Endothelial cell of umbilical vein (primary cell): ENCODE measurements at regions not wholly inside any gene's neighbourhood (a gene's known extent, or its start where the extent isn't known, plus 50 kb on each side); places are given as distances from the start of the nearest gene placed in this dataset.

ENCODE experiments used
- BruUV-seq: library from RNA; stranded (reverse); fragments of 400-500 nt; replicated peaks from 2 replicates; lab custom pipeline; 2021; lab: Mats Ljungman, UMichigan
- CTCF ChIA-PET: fragments of 300-600, 350-600 bp; sonication (Branson Sonifier 250); formaldehyde crosslinking; loops from one replicate; lab custom pipeline; 2021; ENCODE audit warnings: antibody characterized with exemption, inconsistent platforms; lab: Charles Lee
- POLR2A ChIA-PET: fragments of 300-600, 350-600 bp; sonication (Branson Sonifier 250); formaldehyde crosslinking; loops from one replicate; lab custom pipeline; 2021; ENCODE audit warnings: antibody characterized with exemption, inconsistent platforms; lab: Charles Lee
- DNase-seq: peaks from one replicate; pipeline ENCODE4 v3.0.0-alpha.2; 2011; ENCODE audit warnings: low read depth, low spot score
- FAIRE-seq: peaks from 2 replicates; lab custom pipeline; 2011; peaks lifted over from hg19 to GRCh38; lab: Jason Lieb, UNC
- H2AFZ ChIP-seq: 2 replicates; pipeline ENCODE4 v1.6.0; 2012; ENCODE audit warnings: low read depth, low read length, control low read depth, inconsistent platforms
- H3K27ac ChIP-seq: 2 replicates; pipeline ENCODE4 v1.5.1; 2011; ENCODE audit warnings: low read depth, mild to moderate bottlenecking, control low read depth, low read length, moderate library complexity; ENCODE audit not compliant: insufficient read depth
- H3K27me3 ChIP-seq, 2 experiments: 2 replicates each; pipeline versions ENCODE4 v1.6.0 to v1.6.1; 2011; ENCODE audit warnings: low read length in 2 of 2, mixed read lengths in 1 of 2; ENCODE audit not compliant: control insufficient read depth in 2 of 2, insufficient read depth in 2 of 2
- H3K36me3 ChIP-seq, 2 experiments: 2 replicates in 1 of 2; 3 replicates in 1 of 2; pipeline ENCODE4 v1.5.1; 2011; ENCODE audit warnings: low read length in 2 of 2, mild to moderate bottlenecking in 1 of 2, moderate library complexity in 1 of 2; ENCODE audit not compliant: control insufficient read depth in 2 of 2, insufficient read depth in 2 of 2; ENCODE audit errors: extremely low read depth in 1 of 2
- H3K4me1 ChIP-seq: 3 replicates; pipeline ENCODE4 v1.5.1; 2011; ENCODE audit warnings: mild to moderate bottlenecking, low read length; ENCODE audit not compliant: control insufficient read depth, insufficient read depth; ENCODE audit errors: extremely low read depth
- H3K4me2 ChIP-seq: 2 replicates; pipeline ENCODE4 v1.6.1; 2011; ENCODE audit warnings: low read length, control low read depth, mixed read lengths; ENCODE audit not compliant: insufficient read depth
- H3K4me3 ChIP-seq, 3 experiments: fragments of 200-600 bp in 1 of 3; sonication (generic), shearing (Covaris generic) in 1 of 3; replicated peaks in 1 of 3; 2 replicates each; pipeline ENCODE4 v1.5.1; 2011 to 2016; ENCODE audit warnings: control low read depth in 3 of 3, low read length in 3 of 3, mild to moderate bottlenecking in 2 of 3, inconsistent platforms in 1 of 3, low read depth in 1 of 3, moderate library complexity in 1 of 3; ENCODE audit not compliant: insufficient read depth in 1 of 3
- H3K79me2 ChIP-seq: 2 replicates; pipeline ENCODE4 v1.6.0; 2012; ENCODE audit warnings: low read length, inconsistent platforms; ENCODE audit not compliant: control insufficient read depth, insufficient read depth
- H3K9ac ChIP-seq: replicated peaks from 2 replicates; pipeline ENCODE3; 2011; ENCODE audit warnings: low read length, control low read depth; ENCODE audit not compliant: insufficient read depth; ENCODE audit errors: extremely low read depth
- H3K9me1 ChIP-seq: replicated peaks from 3 replicates; pipeline ENCODE4 v1.6.0; 2011; ENCODE audit warnings: mild to moderate bottlenecking, low read length; ENCODE audit not compliant: control insufficient read depth, insufficient read depth; ENCODE audit errors: extremely low read depth
- H3K9me3 ChIP-seq: replicated peaks from 2 replicates; pipeline ENCODE4 v1.5.1; 2012; ENCODE audit warnings: low read length, inconsistent platforms; ENCODE audit not compliant: control insufficient read depth, insufficient read depth
- H4K20me1 ChIP-seq: replicated peaks from 2 replicates; pipeline ENCODE3; 2011; ENCODE audit warnings: mild to moderate bottlenecking, low read length; ENCODE audit not compliant: control insufficient read depth, insufficient read depth; ENCODE audit errors: extremely low read depth
- EZH2 ChIP-seq: IDR thresholded peaks from 2 replicates; pipeline ENCODE4 v1.6.1; 2012; ENCODE audit warnings: borderline replicate concordance, low read depth, mild to moderate bottlenecking, moderate library complexity, low read length, inconsistent platforms; ENCODE audit not compliant: severe bottlenecking
- FOS ChIP-seq: IDR thresholded peaks from 2 replicates; pipeline ENCODE4 v1.6.1; 2011; ENCODE audit warnings: mild to moderate bottlenecking, low read length, moderate library complexity, borderline replicate concordance; ENCODE audit not compliant: insufficient read depth
- GATA2 ChIP-seq: IDR thresholded peaks from 2 replicates; pipeline ENCODE4 v1.7.0; 2011; ENCODE audit warnings: low read depth, mild to moderate bottlenecking, moderate library complexity, mixed read lengths, low read length; ENCODE audit not compliant: insufficient read length, insufficient read depth
- JUN ChIP-seq: IDR thresholded peaks from 2 replicates; pipeline ENCODE4 v1.6.1; 2011; ENCODE audit warnings: borderline replicate concordance, low read depth; ENCODE audit not compliant: insufficient read length, insufficient read depth
- MYC ChIP-seq: IDR thresholded peaks from one replicate; pipeline ENCODE4 v1.6.1; 2011; ENCODE audit warnings: mild to moderate bottlenecking, low read depth, low read length
- POLR2A ChIP-seq: IDR thresholded peaks from 2 replicates; pipeline ENCODE4 v1.6.1; 2012; ENCODE audit warnings: low read depth, mild to moderate bottlenecking, control low read depth, low read length
- POLR2AphosphoS5 ChIP-seq: IDR thresholded peaks from 2 replicates; pipeline ENCODE4 v1.6.1; 2012; ENCODE audit warnings: low read depth, mild to moderate bottlenecking, control low read depth, low read length, moderate library complexity; ENCODE audit not compliant: insufficient read depth
- dilution Hi-C: fragments of 300-500 bp; cut with MboI; formaldehyde crosslinking; loops from one replicate; pipeline ENCODE4 v1.15.0; 2019; ENCODE audit warnings: low sequenced_read_pairs; ENCODE audit not compliant: extremely low pct_ligation_motif_present
- intact Hi-C: fragments of 100-400 bp; cut with micrococcal nuclease; formaldehyde crosslinking; loops from one replicate; pipeline ENCODE4 v1.10.0; 2022
- TF ChIP-seq, protein P1 (sequence below): IDR thresholded peaks from 2 replicates; pipeline ENCODE4 v1.6.1; 2011; ENCODE audit not compliant: insufficient read depth, insufficient read length
- TF ChIP-seq, protein P2 (sequence below), 2 donors: IDR thresholded peaks; 1 replicate in 1 of 2; 2 replicates in 1 of 2; pipeline ENCODE4 v1.5.1; 2011; ENCODE audit warnings: low read length in 2 of 2, mild to moderate bottlenecking in 2 of 2, moderate library complexity in 2 of 2, control low read depth in 1 of 2, inconsistent platforms in 1 of 2, low read depth in 1 of 2; ENCODE audit not compliant: insufficient read depth in 1 of 2; ENCODE audit errors: extremely low read depth in 1 of 2

DNA sequence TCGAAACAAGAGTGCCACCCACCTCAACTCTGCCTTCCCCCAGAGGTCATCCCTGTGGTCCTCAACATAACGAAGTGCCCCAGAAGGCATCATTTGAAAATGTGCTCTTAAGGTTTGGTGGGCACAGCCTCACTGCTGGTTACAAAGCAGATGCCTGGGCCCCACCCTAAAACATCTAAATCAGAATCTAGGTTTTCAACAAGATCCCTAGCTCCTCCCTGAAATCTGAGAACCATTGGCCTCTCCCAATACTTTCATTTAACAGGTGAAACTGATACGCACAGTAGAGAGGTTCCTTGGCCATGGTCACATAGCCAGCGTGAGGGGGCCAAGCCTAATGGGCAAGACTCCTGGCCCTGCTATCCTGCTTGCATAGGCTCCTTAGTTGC, 376.2 kb upstream of the CLINT1 start:
- H3K79me2 ChIP-seq: no peaks in the 10 kb centered on the region
- H3K9me3 ChIP-seq: no peaks in the 10 kb centered on the region
- DNase-seq (no peak), FAIRE-seq (no peak)
- BruUV-seq: no TSS peak
- dilution Hi-C loops: no loop called here
- H3K4me2 ChIP-seq: no peak overlapping the region
- intact Hi-C loops: no loop called here
- no peaks in the 10 kb centered on the region for H3K4me1 ChIP-seq
- no peak overlapping the region for H3K9ac ChIP-seq
- no peak overlapping the region for H3K4me3 ChIP-seq
- H3K27ac ChIP-seq: no peak overlapping the region
- TF ChIP-seq JUN (no peak), POLR2AphosphoS5 (no peak), POLR2A (no peak), GATA2 (no peak)
- ChIA-PET CTCF (no interaction called here), POLR2A (no interaction called here)
- no peaks in the 10 kb centered on the region for H3K9me1 ChIP-seq
- no peaks in the 10 kb centered on the region for H3K27me3 ChIP-seq
- H2AFZ ChIP-seq: no peak overlapping the region
- H3K36me3 ChIP-seq: no peaks in the 10 kb centered on the region
- no peaks in the 10 kb centered on the region for H4K20me1 ChIP-seq

DNA sequence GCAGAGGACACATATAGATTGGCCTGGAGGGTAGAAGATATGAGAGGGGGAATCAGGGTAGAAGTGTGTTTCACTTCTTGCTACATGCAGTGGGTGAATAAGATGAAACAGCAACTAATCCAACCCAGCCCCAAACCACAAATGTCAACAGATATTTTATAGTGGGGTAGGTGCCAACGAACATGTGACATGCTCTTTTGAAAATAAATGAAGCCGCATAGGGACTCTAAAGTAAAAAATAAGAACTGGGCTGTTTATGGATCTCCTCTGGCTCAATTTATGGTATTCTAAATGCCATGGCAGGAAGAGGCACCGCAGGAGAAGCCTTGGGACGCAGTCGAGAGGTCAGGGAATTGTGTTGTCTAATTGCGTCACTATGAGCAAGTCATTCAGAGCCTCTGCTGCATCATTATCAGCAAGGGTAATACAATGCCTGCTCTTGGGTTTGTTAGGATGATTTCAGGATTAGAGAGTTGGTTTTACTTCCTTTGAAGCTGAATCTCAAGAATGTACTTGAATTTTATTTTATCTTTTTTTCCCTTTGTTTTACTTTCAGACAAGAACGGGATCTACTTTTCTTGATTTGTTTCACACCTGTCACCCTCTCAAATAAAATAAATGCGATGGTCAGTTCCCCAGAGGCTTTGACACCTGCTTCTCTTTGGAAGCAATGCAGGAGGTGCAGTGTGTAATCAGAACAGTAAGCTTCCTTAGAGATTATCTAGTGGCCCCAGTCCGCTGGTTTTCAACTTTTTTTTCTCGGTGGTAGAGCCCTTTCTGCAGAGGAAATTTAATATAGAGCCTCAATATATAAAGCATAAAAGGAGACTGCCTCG, 375.6 kb upstream of the CLINT1 start:
- no peak for FAIRE-seq
- Histone ChIP-seq H3K9ac (no peak overlapping the region), H2AFZ (no peak overlapping the region), H3K9me1 (no peaks in the 10 kb centered on the region), H3K4me3 (no peak overlapping the region), H3K36me3 (no peaks in the 10 kb centered on the region), H3K79me2 (no peaks in the 10 kb centered on the region), H3K27ac (no peak overlapping the region), H3K4me1 (no peaks in the 10 kb centered on the region), H3K27me3 (no peaks in the 10 kb centered on the region), H3K9me3 (no peaks in the 10 kb centered on the region), H3K4me2 (no peak overlapping the region), H4K20me1 (no peaks in the 10 kb centered on the region)
- intact Hi-C loops: no loop called here
- CTCF ChIA-PET: no interaction called here
- BruUV-seq: no TSS peak
- dilution Hi-C loops: no loop called here
- DNase-seq: no peak
- TF ChIP-seq JUN (no peak), EZH2 (no peak), GATA2 (no peak), POLR2A (no peak), MYC (no peak), POLR2AphosphoS5 (no peak), FOS (no peak)
- TF ChIP-seq, protein P1, sequence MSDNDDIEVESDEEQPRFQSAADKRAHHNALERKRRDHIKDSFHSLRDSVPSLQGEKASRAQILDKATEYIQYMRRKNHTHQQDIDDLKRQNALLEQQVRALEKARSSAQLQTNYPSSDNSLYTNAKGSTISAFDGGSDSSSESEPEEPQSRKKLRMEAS: no peak
- TF ChIP-seq, protein P2, sequence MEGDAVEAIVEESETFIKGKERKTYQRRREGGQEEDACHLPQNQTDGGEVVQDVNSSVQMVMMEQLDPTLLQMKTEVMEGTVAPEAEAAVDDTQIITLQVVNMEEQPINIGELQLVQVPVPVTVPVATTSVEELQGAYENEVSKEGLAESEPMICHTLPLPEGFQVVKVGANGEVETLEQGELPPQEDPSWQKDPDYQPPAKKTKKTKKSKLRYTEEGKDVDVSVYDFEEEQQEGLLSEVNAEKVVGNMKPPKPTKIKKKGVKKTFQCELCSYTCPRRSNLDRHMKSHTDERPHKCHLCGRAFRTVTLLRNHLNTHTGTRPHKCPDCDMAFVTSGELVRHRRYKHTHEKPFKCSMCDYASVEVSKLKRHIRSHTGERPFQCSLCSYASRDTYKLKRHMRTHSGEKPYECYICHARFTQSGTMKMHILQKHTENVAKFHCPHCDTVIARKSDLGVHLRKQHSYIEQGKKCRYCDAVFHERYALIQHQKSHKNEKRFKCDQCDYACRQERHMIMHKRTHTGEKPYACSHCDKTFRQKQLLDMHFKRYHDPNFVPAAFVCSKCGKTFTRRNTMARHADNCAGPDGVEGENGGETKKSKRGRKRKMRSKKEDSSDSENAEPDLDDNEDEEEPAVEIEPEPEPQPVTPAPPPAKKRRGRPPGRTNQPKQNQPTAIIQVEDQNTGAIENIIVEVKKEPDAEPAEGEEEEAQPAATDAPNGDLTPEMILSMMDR (IDR thresholded peaks at IDR 0.05; ENCODE audit: extremely low read depth in 1 of 2, insufficient read depth in 1 of 2, low read depth in 1 of 2, low read length in 2 of 2): no peak
- POLR2A ChIA-PET: no interaction called here
